ENCODE measurements at regions not wholly inside any gene's neighbourhood (a gene's known extent, or its start where the extent isn't known, plus 50 kb on each side); places are given as distances from the start of the nearest gene placed in this dataset.

DNA sequence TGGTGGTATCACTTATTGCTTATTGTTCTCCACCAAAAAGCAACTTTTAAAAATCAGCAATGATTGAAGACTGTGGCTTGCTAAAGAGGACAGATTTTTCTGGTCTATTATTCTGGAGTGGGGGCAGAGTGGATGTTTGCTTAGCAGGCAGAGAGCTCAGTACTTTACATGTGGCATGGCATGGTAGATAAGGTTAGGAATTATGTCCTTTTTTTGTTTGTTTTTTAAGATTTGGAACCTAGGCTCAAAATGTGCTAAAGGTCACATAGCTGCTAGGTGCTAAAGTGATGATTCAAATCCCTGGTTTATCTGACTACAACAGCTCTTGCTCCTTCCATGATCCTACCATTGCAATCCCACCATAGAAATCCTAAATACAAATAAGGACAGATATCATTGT is 331.0 kb upstream of the ADAMTS9 start:
- TF ChIP-seq, protein P1, sequence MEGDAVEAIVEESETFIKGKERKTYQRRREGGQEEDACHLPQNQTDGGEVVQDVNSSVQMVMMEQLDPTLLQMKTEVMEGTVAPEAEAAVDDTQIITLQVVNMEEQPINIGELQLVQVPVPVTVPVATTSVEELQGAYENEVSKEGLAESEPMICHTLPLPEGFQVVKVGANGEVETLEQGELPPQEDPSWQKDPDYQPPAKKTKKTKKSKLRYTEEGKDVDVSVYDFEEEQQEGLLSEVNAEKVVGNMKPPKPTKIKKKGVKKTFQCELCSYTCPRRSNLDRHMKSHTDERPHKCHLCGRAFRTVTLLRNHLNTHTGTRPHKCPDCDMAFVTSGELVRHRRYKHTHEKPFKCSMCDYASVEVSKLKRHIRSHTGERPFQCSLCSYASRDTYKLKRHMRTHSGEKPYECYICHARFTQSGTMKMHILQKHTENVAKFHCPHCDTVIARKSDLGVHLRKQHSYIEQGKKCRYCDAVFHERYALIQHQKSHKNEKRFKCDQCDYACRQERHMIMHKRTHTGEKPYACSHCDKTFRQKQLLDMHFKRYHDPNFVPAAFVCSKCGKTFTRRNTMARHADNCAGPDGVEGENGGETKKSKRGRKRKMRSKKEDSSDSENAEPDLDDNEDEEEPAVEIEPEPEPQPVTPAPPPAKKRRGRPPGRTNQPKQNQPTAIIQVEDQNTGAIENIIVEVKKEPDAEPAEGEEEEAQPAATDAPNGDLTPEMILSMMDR (IDR thresholded peaks at IDR 0.05): no peak
- TF ChIP-seq POLR2A (IDR thresholded peaks at IDR 0.05; ENCODE audit: low read depth) (no peak), POLR2AphosphoS5 (IDR thresholded peaks at IDR 0.05) (no peak)
